22Rv1 (cell line): ENCODE measurements at regions not wholly inside any gene's neighbourhood (a gene's known extent, or its start where the extent isn't known, plus 50 kb on each side); places are given as distances from the start of the nearest gene placed in this dataset.

Experiments used
- CTCF ChIP-seq: fragments of 450-650 bp; IDR thresholded peaks from 2 replicates; pipeline ENCODE4 v1.5.1; 2017; ENCODE audit warnings: mild to moderate bottlenecking
- ZFX ChIP-seq: fragments of 450-650 bp; IDR thresholded peaks from 2 replicates; pipeline ENCODE4 v1.6.1; 2017; ENCODE audit warnings: antibody characterized with exemption, borderline replicate concordance

- TF ChIP-seq CTCF (no peak), ZFX (no peak)
These were observed 1558.1 kb upstream of the LRRTM3 start for GRCh38 chr10:65367706-65368105.
